ENCODE measurements at regions not wholly inside any gene's neighbourhood (a gene's known extent, or its start where the extent isn't known, plus 50 kb on each side); places are given as distances from the start of the nearest gene placed in this dataset.
A peak's percentile ranks its signal among the peaks of the same experiment; 100 is the strongest.
"Not testable (repeated sequence)": the region's sequence is repeated elsewhere in the genome, so short reads cannot be mapped to it uniquely, and the experiment has no call there.

DNA sequence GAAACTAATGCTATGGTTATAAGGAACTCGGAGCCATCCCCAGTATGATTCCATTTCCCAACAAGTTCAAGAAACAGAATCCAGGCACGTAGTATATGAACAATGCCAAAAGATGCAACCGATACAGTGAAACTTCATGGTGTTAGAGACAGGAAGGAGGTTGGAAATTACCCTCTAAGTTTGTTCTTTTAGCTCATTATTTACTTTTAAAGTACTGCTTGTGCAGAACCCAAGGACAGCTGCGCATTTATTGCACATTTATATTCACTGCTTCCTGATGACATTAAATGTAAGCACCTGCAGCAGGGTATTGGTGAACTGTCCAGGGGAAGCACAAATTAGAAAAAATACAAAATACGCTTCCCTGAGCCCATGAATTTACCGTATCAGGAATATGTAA is 63.0 kb upstream of the CYP1B1 start:
- Histone ChIP-seq H3K27me3 (no peaks in the 10 kb centered on the region), H3K4me1 (no peaks in the 10 kb centered on the region), H3K9me3 (no peaks in the 10 kb centered on the region), H3K27ac (no peak overlapping the region), H3K4me3 (no peak overlapping the region), H3K36me3 (no peaks in the 10 kb centered on the region)
- no peak for DNase-seq
- intact Hi-C loops (cut with DNase I): no loop called here
- 89% methylated on average over 6 of the region's 6 CpGs for whole genome bisulfite sequencing (ENCODE audit: insufficient coverage, low coverage, low lambda C conversion rate, missing lambda C conversion rate)
- TF ChIP-seq, protein P1, sequence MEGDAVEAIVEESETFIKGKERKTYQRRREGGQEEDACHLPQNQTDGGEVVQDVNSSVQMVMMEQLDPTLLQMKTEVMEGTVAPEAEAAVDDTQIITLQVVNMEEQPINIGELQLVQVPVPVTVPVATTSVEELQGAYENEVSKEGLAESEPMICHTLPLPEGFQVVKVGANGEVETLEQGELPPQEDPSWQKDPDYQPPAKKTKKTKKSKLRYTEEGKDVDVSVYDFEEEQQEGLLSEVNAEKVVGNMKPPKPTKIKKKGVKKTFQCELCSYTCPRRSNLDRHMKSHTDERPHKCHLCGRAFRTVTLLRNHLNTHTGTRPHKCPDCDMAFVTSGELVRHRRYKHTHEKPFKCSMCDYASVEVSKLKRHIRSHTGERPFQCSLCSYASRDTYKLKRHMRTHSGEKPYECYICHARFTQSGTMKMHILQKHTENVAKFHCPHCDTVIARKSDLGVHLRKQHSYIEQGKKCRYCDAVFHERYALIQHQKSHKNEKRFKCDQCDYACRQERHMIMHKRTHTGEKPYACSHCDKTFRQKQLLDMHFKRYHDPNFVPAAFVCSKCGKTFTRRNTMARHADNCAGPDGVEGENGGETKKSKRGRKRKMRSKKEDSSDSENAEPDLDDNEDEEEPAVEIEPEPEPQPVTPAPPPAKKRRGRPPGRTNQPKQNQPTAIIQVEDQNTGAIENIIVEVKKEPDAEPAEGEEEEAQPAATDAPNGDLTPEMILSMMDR (IDR thresholded peaks at IDR 0.05): no peak
- no peak for TF ChIP-seq POLR2A (IDR thresholded peaks at IDR 0.05)
- ATAC-seq: no peak

DNA sequence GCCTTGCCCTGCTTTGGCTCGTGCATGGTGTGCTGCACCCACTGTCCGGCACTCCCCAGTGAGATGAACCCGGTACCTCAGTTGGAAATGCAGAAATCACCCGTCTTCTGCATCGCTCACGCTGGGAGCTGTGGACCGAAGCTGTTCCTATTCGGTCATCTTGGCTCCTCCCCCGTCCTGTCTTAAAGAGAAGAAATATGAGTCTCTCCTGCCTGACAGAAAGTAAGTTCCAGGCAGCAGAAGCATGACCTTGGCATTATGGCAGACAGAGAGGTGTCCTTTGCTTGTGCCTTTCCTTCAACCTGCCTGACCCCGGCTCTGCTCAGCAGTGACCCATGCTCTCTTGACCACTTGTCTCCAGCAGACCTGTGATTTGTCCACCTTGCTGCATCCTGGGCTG is 62.5 kb upstream of the CYP1B1 start:
- no peak for ATAC-seq
- no peaks in the 10 kb centered on the region for H3K27me3 ChIP-seq
- DNase-seq: no peak
- TF ChIP-seq, protein P1 (IDR thresholded peaks at IDR 0.05): no peak
- TF ChIP-seq POLR2A (IDR thresholded peaks at IDR 0.05): no peak
- H3K27ac ChIP-seq: no peak overlapping the region
- intact Hi-C loops (cut with DNase I): no loop called here
- H3K9me3 ChIP-seq: no peaks in the 10 kb centered on the region
- no peak overlapping the region for H3K4me3 ChIP-seq
- no peaks in the 10 kb centered on the region for H3K4me1 ChIP-seq
- 53% methylated on average over 2 of the region's 10 CpGs for WGBS (ENCODE audit: insufficient coverage, low coverage, low lambda C conversion rate, missing lambda C conversion rate)
- no peaks in the 10 kb centered on the region for H3K36me3 ChIP-seq

DNA sequence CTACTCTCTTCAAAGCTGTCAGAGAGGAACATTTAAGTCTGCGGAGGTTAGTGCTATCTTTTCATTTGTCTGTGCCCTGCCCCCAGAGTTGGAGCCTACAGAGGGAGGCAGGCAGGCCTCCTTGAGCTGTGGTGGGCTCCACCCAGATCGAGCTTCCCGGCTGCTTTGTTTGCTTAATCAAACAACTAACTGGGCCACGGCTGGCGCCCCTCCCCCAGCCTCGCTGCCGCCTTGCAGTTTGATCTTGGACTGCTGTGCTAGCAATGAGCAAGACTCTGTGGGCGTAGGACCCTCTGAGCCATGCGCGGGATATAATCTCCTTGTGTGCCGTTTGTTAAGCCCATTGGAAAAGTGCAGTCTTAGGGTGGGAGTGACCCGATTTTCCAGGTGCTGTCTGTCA is 62.0 kb upstream of the CYP1B1 start:
- H3K36me3 ChIP-seq; H3K4me1 ChIP-seq; H3K27me3 ChIP-seq; H3K27ac ChIP-seq; H3K9me3 ChIP-seq; ATAC-seq; intact Hi-C loops (cut with DNase I); H3K4me3 ChIP-seq; DNase-seq: not testable (repeated sequence)
- WGBS (ENCODE audit: insufficient coverage, low coverage, low lambda C conversion rate, missing lambda C conversion rate): 62% methylated on average over 5 of the region's 12 CpGs

DNA sequence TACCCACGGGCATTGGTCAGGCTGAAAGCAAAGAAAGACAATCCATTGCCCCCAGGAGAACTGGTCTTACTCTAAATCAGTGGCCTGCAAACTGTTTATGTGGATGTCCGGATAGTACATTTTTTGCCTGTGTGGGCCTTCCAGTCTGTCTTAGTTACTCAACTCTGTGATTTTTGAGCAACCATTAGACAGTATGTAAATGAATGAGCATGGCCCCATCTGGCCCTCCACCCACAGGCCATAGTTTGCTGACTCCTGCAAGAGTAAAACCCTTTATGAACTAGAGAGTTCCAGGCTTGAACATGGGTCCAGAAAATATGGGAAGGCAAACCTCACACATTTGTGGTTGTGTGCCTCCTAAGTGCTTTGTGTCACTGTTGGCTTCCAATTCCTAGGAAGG is 55.7 kb upstream of the CYP1B1 start:
- 92% methylated on average over 2 of the region's 2 CpGs for WGBS (ENCODE audit: insufficient coverage, low coverage, low lambda C conversion rate, missing lambda C conversion rate)
- ATAC-seq: no peak

DNA sequence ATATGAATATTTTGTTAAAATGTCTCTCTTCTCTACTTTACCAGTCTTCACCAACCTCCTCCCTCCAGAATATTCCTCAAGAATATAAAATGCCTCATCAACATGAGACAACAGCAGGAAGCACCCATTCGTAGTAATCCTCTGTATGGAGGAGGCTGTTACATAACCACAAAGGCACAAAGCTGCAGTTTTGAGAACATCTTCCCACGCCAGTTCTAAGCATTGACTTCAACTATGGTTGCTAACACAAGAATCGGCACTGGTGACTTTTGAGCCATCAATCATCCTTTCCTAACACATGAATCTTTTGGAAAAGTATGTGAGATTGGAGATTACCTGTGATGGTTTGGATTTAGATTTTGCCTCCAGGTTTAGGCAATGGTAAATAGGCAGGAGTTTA is 54.9 kb upstream of the CYP1B1 start:
- ATAC-seq (peak in 3 of 4 donors; percentile 19 to 35 (median 32)), DNase-seq (no peak)
- Histone ChIP-seq H3K4me1 (peaks cover 0 to 3% (median 0%) of the 10 kb centered on the region in 4 donors), H3K36me3 (no peaks in the 10 kb centered on the region), H3K27me3 (no peaks in the 10 kb centered on the region), H3K9me3 (no peaks in the 10 kb centered on the region), H3K4me3 (no peak overlapping the region), H3K27ac (peak overlapping the region in 1 of 3 donors; percentile 24)
- intact Hi-C loops (cut with DNase I): no loop called here
- TF ChIP-seq POLR2A (IDR thresholded peaks at IDR 0.05): no peak
- TF ChIP-seq, protein P1 (IDR thresholded peaks at IDR 0.05): no peak
- 54% methylated on average over 3 of the region's 3 CpGs for WGBS (ENCODE audit: insufficient coverage, low coverage, low lambda C conversion rate, missing lambda C conversion rate)

More for the DNA sequence above, 55.7 kb upstream of the CYP1B1 start:
- no peak for TF ChIP-seq POLR2A (IDR thresholded peaks at IDR 0.05)
- TF ChIP-seq, protein P1 (IDR thresholded peaks at IDR 0.05): no peak
- H3K9me3 ChIP-seq: no peaks in the 10 kb centered on the region
- H3K4me3 ChIP-seq: no peak overlapping the region
- peaks cover 0 to 3% (median 0%) of the 10 kb centered on the region in 4 donors for H3K4me1 ChIP-seq
- intact Hi-C loops (cut with DNase I): no loop called here
- no peaks in the 10 kb centered on the region for H3K27me3 ChIP-seq
- H3K27ac ChIP-seq: peak overlapping the region in 1 of 3 donors; percentile 24
- DNase-seq: no peak
- no peaks in the 10 kb centered on the region for H3K36me3 ChIP-seq

All from right lobe of liver (tissue), 6 donors.